Cardiac muscle cell (in vitro differentiated cells and primary cell): ENCODE measurements at regions not wholly inside any gene's neighbourhood (a gene's known extent, or its start where the extent isn't known, plus 50 kb on each side); places are given as distances from the start of the nearest gene placed in this dataset.
"Not testable (repeated sequence)": the region's sequence is repeated elsewhere in the genome, so short reads cannot be mapped to it uniquely, and the experiment has no call there.

ENCODE experiments used
- DNase-seq, 2 donors: peaks; one replicate each; pipeline versions ENCODE4 v3.0.0 to v3.0.0-alpha.2; 2010 to 2017; ENCODE audit warnings: low read depth in 1 of 2, low spot score in 1 of 2
- H3K27ac ChIP-seq: fragments of 200-600 bp; sonication (generic); 2 replicates; pipeline ENCODE4 v1.5.1; 2016
- H3K27me3 ChIP-seq: fragments of 200-600 bp; sonication (generic); 2 replicates; pipeline ENCODE4 v1.6.0; 2016; ENCODE audit warnings: control low read depth
- H3K36me3 ChIP-seq: fragments of 200-600 bp; sonication (generic); 2 replicates; pipeline ENCODE4 v1.5.1; 2016; ENCODE audit warnings: control low read depth
- H3K4me1 ChIP-seq: fragments of 200-600 bp; sonication (generic); 2 replicates; pipeline ENCODE4 v1.8.1; 2017; ENCODE audit warnings: low read depth, mild to moderate bottlenecking, mixed run types
- H3K4me3 ChIP-seq: fragments of 200-600 bp; sonication (generic); 2 replicates; pipeline ENCODE4 v1.5.1; 2016; ENCODE audit warnings: mild to moderate bottlenecking
- H3K9me3 ChIP-seq: fragments of 200-600 bp; sonication (generic); 2 replicates; pipeline ENCODE4 v1.5.1; 2017; ENCODE audit warnings: low read depth, mild to moderate bottlenecking, control low read depth
- TF ChIP-seq, protein P1 (sequence below): IDR thresholded peaks from 2 replicates; pipeline ENCODE4 v1.5.1; 2012; ENCODE audit warnings: low read depth, mild to moderate bottlenecking, low read length

DNA sequence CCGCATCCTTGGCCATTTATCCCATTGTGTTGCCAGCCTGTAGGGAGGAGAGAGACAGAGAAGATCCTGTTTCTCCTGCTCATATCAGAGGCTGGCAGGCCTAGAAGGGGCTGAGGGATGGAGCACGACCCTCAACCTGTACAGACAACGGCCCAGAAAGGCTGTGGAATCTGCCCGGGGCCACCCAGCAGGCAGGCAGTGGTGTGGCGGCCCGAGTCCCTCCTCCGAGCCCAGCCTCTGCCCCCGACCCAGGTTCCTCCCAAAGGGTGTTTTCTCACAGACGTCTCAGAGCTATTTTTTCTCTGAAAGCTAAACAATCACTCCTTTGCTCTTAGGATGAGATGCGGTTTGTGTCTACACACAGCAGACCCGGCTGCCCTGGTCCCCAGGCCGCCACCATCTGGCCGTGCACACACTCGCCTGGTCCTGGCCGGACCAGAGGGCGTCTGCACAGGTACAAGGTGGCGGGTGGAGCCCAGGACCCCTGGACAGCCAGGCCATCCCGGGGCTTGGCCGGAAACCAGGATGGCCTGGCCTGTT, 69.3 kb downstream of the FOXL3 start:
- Histone ChIP-seq H3K4me3 (no peak overlapping the region), H3K36me3 (no peaks in the 10 kb centered on the region), H3K9me3 (no peaks in the 10 kb centered on the region), H3K27me3 (peaks cover 24% of the 10 kb centered on the region), H3K4me1 (no peaks in the 10 kb centered on the region), H3K27ac (no peak overlapping the region)
- TF ChIP-seq, protein P1, sequence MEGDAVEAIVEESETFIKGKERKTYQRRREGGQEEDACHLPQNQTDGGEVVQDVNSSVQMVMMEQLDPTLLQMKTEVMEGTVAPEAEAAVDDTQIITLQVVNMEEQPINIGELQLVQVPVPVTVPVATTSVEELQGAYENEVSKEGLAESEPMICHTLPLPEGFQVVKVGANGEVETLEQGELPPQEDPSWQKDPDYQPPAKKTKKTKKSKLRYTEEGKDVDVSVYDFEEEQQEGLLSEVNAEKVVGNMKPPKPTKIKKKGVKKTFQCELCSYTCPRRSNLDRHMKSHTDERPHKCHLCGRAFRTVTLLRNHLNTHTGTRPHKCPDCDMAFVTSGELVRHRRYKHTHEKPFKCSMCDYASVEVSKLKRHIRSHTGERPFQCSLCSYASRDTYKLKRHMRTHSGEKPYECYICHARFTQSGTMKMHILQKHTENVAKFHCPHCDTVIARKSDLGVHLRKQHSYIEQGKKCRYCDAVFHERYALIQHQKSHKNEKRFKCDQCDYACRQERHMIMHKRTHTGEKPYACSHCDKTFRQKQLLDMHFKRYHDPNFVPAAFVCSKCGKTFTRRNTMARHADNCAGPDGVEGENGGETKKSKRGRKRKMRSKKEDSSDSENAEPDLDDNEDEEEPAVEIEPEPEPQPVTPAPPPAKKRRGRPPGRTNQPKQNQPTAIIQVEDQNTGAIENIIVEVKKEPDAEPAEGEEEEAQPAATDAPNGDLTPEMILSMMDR, result no peak
- no peak for DNase-seq

DNA sequence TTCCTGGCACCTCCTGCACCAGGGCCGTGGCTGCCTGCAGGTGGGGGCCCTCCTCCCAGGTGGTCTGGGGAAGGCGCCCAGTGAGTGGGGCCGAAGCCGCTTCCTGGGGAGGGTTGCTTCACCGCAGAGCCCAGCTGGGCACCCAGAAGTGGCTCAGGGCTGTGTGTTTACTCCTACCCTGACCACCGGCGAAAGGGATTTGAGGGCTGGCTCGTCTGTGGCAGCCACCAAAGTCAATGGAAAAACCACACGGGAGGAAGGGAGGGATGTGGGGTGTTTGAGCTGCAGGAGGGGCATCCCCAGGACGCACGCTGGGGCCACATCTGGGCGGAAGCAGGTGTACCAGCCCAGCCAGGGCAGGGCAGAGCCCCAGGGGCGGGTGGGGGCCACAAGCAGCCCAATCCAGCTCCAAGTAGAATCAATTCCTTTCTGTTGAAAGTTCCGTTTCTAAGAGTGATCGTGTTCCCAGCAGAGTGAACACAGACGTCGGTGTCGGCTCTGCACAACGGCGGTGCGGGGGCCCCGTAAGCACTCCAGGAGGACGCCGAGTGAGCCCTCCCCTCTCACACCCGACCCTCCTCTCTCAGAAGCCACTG, 69.9 kb downstream of the FOXL3 start:
- TF ChIP-seq, protein P1, result no peak
- no peak for DNase-seq
- Histone ChIP-seq H3K27me3 (peaks cover 24% of the 10 kb centered on the region), H3K4me1 (no peaks in the 10 kb centered on the region), H3K36me3 (no peaks in the 10 kb centered on the region), H3K9me3 (no peaks in the 10 kb centered on the region), H3K27ac (no peak overlapping the region), H3K4me3 (no peak overlapping the region)

DNA sequence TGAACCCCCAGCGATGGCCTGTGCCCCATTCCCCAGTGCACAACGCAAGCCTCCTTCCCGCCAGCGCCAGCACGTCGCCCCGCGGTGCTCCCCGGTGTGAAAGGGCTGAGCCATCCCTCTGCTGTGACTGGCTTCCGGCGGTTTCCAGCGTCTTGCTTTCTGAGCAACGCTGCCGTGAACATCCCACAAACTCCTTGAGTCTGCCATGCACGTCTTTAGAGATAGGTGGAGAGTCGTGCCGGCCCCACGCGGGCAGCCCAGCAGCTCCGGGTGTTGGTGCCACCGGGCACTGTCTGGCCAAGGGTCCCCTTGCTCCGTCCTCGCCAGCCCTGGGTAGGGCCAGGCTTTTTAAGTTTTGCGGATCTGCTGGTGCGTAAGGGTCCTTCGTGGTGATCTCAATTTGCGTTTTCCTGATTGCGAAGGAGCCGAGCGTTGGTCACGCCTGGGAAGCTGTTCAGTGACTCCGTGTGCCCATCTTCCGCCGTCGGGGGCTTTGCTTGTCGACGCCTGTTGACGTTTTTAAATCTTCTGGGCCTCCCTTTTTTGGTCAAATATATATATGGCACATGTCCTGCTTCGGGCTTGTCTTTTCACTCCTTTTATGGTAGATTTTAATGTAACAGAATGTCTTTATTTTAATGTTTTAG, 70.6 kb downstream of the FOXL3 start:
- TF ChIP-seq, protein P1, result no peak
- H3K4me3 ChIP-seq, result no peak overlapping the region
- DNase-seq, result no peak
- no peaks in the 10 kb centered on the region for H3K4me1 ChIP-seq
- H3K36me3 ChIP-seq, result no peaks in the 10 kb centered on the region
- no peaks in the 10 kb centered on the region for H3K9me3 ChIP-seq
- H3K27ac ChIP-seq, result no peak overlapping the region
- H3K27me3 ChIP-seq, result peaks cover 24% of the 10 kb centered on the region

DNA sequence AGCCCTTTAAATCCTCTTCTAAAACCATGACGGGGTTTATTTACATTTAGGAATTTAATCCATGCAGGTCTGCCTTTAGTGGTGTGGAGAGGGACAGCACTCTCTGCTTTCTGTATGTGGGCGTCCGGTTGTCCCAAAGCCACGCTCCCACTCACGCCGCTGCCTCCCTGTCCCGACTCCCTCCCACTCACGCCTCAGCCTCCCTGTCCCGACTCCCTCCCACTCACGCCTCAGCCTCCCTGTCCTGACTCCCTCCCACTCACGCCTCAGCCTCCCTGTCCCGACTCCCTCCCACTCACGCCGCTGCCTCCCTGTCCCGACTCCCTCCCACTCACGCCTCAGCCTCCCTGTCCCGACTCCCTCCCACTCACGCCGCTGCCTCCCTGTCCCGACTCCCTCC, 71.2 kb downstream of the FOXL3 start:
- H3K4me3 ChIP-seq, H3K4me1 ChIP-seq, H3K27ac ChIP-seq, H3K36me3 ChIP-seq, H3K9me3 ChIP-seq, DNase-seq: not testable (repeated sequence)
- H3K27me3 ChIP-seq, result peaks cover 24% of the 10 kb centered on the region

DNA sequence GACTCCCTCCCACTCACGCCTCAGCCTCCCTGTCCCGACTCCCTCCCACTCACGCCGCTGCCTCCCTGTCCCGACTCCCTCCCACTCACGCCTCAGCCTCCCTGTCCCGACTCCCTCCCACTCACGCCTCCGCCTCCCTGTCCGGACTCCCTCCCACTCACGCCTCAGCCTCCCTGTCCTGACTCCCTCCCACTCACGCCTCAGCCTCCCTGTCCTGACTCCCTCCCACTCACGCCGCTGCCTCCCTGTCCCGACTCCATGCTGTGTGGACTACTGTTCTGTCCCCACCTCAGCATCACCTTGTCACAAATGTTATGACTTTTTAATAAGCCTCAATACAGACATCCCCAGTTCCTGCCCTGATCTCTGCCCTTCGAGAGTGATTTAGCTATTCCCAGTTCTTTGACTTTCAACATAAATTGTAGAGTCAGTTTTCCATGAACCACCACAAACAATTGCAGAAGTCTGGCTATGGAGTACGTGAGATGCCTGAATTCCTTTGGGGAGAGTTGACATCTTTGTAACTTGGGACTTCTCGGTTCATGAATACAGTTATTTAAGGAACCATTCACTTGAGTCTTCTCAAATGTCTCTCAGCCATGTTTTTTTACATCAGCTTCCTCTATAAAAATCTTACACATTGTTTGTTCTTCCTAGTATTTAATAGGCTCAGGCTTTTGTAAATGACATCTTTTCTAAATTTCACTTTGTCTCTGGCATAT, 71.9 kb downstream of the FOXL3 start:
- Histone ChIP-seq H3K4me3 (no peak overlapping the region), H3K27ac (no peak overlapping the region), H3K4me1 (no peaks in the 10 kb centered on the region), H3K9me3 (no peaks in the 10 kb centered on the region), H3K27me3 (peaks cover 24% of the 10 kb centered on the region), H3K36me3 (no peaks in the 10 kb centered on the region)
- DNase-seq, result no peak
- TF ChIP-seq, protein P1, result no peak
